ENCODE measurements at regions not wholly inside any gene's neighbourhood (a gene's known extent, or its start where the extent isn't known, plus 50 kb on each side); places are given as distances from the start of the nearest gene placed in this dataset.

GRCh38 chr14:73800970-73801515 lies 50.6 kb upstream of the PTGR2 start:
- H3K27ac Mint-ChIP-seq = no peak overlapping the region
- H3K36me3 Mint-ChIP-seq = no peaks in the 10 kb centered on the region
- no peaks in the 10 kb centered on the region for H3K4me1 Mint-ChIP-seq (ENCODE audit: low read depth in 2 of 2)
- no peak for ATAC-seq
- no peak overlapping the region for H3K4me3 Mint-ChIP-seq
- H3K9me3 Mint-ChIP-seq = no peaks in the 10 kb centered on the region
- DNase-seq (ENCODE audit: low spot score) = no peak
- H3K27me3 Mint-ChIP-seq = no peaks in the 10 kb centered on the region

- H3K27ac Mint-ChIP-seq = no peak overlapping the region
- no peaks in the 10 kb centered on the region for H3K36me3 Mint-ChIP-seq
- no peaks in the 10 kb centered on the region for H3K4me1 Mint-ChIP-seq (ENCODE audit: low read depth in 2 of 2)
- DNase-seq (ENCODE audit: low spot score) (peak; percentile 38), ATAC-seq (no peak)
- no peak overlapping the region for H3K4me3 Mint-ChIP-seq
- no peaks in the 10 kb centered on the region for H3K27me3 Mint-ChIP-seq
- H3K9me3 Mint-ChIP-seq = no peaks in the 10 kb centered on the region
Measured at GRCh38 chr14:73797543-73798265, 53.9 kb upstream of the PTGR2 start.

- H3K4me3 Mint-ChIP-seq = no peak overlapping the region
- H3K4me1 Mint-ChIP-seq (ENCODE audit: low read depth in 2 of 2) = no peaks in the 10 kb centered on the region
- no peaks in the 10 kb centered on the region for H3K36me3 Mint-ChIP-seq
- ATAC-seq = no peak
- no peaks in the 10 kb centered on the region for H3K27me3 Mint-ChIP-seq
- peak; percentile 31 for DNase-seq (ENCODE audit: low spot score)
- no peak overlapping the region for H3K27ac Mint-ChIP-seq
- H3K9me3 Mint-ChIP-seq = no peaks in the 10 kb centered on the region
Measured at GRCh38 chr14:73796893-73797542, 54.6 kb upstream of the PTGR2 start.

DNA sequence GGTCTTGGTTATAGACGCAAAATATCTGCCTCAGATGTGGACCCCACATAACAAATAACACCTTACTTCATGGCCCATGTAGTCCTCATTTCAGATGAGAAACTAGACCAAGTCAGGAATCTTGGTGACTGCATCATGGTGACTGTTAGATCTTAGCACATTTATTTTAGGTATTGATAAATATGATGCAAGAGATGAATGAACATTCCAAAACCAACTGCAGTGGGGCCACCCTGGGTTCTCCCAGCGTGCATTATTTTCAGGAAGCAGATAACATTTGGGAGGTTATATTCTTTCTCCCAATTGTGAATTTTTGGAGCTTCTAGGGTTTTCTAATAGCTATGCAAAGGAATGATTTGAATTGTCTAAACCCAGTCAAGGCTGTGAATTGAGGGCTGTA lies 55.2 kb upstream of the PTGR2 start:
- DNase-seq (ENCODE audit: low spot score) (no peak), ATAC-seq (no peak)
- H3K27ac Mint-ChIP-seq = no peak overlapping the region
- no peaks in the 10 kb centered on the region for H3K36me3 Mint-ChIP-seq
- no peaks in the 10 kb centered on the region for H3K27me3 Mint-ChIP-seq
- H3K9me3 Mint-ChIP-seq = no peaks in the 10 kb centered on the region
- H3K4me3 Mint-ChIP-seq = no peak overlapping the region
- H3K4me1 Mint-ChIP-seq (ENCODE audit: low read depth in 2 of 2) = no peaks in the 10 kb centered on the region

DNA sequence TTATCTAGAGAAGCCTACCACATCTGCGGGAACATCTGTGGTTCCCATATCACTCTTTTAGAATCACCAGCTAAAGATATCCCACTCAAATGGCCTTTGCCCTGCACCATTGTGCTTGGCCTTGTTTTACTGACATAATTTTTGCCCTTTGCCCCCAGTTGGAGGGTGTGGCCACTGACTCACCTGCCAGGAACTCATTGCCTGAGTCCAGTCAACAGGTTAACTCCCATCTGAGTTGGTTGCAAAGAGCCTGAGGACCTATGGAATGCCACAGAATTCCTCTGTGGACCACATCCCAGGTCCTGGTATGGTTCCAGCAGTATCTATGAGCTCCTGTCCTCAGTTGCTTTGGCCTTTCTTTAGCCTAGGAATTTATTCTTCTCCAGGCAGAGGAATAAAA lies 55.7 kb upstream of the PTGR2 start:
- Mint-ChIP-seq H3K27ac (no peak overlapping the region), H3K4me1 (ENCODE audit: low read depth in 2 of 2) (no peaks in the 10 kb centered on the region), H3K36me3 (no peaks in the 10 kb centered on the region), H3K4me3 (no peak overlapping the region), H3K9me3 (no peaks in the 10 kb centered on the region), H3K27me3 (no peaks in the 10 kb centered on the region)
- DNase-seq (ENCODE audit: low spot score) (peak; percentile 10), ATAC-seq (no peak)

DNA sequence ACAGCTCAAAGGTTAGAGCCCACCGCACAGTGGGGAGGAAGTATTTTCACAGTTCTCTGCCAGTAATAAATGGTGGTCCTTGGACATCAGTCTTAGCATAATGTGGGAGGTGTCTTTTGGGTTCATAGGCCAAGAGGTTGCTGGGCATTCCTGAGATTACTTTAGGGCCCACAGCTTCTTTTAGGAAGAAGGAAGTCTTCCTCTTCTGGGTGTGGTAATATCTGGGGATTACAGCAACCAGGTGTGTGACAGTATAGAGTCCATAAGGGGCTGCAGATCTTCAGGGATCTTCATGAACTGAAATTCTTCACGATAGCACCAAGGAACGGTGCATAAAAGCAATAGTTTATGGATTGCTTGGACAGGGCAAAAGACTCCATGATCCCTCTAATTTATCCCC lies 56.2 kb upstream of the PTGR2 start:
- H3K27me3 Mint-ChIP-seq = no peaks in the 10 kb centered on the region
- no peak for ATAC-seq

DNA sequence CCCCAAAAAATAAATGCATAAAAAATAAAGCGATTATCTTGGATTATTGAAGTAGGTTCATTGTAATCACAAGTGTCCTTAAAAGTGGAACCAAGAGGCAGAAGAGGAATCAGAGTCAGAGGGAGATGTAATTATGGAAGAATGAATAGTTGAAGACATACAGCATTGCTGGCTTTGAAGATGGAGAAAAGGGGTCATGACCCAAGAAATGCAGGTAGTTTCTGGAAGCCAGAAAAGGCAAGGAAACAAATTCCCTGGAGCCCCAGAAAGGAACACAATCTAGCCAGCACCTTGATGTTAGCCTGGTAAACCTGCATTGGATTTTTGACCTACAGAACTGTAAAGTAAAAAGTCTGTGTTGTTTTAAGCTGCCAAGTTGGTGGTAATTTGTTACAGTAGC lies 57.5 kb upstream of the PTGR2 start:
- Mint-ChIP-seq H3K4me1 (ENCODE audit: low read depth in 2 of 2) (peaks cover 2% of the 10 kb centered on the region in 2 donors), H3K9me3 (no peaks in the 10 kb centered on the region), H3K27ac (no peak overlapping the region), H3K27me3 (no peaks in the 10 kb centered on the region), H3K36me3 (no peaks in the 10 kb centered on the region), H3K4me3 (no peak overlapping the region)
- DNase-seq (ENCODE audit: low spot score) (no peak), ATAC-seq (no peak)

More for the DNA sequence above, 56.2 kb upstream of the PTGR2 start:
- DNase-seq (ENCODE audit: low spot score) = no peak
- Mint-ChIP-seq H3K36me3 (no peaks in the 10 kb centered on the region), H3K4me3 (no peak overlapping the region), H3K9me3 (no peaks in the 10 kb centered on the region), H3K4me1 (ENCODE audit: low read depth in 2 of 2) (no peaks in the 10 kb centered on the region), H3K27ac (no peak overlapping the region)

DNA sequence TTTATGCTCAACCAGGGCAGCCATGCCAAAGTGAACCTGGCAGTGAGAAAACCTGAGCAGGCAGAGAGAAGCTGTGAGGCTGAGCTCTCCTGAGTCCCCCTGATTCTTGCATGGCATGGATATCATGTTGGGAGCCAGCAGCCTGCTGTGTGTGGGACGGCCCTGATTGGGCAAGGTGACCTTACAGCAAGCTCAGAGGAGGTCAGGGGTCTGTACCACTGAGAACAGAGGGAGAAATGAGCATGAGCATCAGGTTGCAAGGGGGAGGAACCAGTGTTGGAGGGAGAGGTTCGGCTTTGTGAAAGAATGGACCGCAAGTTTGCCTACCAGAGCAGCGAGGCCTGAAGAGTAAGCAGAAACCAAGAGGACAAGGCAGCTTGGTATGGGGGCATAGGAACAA lies 59.1 kb upstream of the PTGR2 start:
- no peak for ATAC-seq

GRCh38 chr14:73789989-73790581 lies 61.5 kb upstream of the PTGR2 start:
- Mint-ChIP-seq H3K4me1 (ENCODE audit: low read depth in 2 of 2) (peaks cover 29 to 35% of the 10 kb centered on the region in 2 donors), H3K4me3 (no peak overlapping the region), H3K27me3 (no peaks in the 10 kb centered on the region), H3K36me3 (no peaks in the 10 kb centered on the region), H3K9me3 (no peaks in the 10 kb centered on the region), H3K27ac (peak overlapping the region in 1 of 2 donors; percentile 97)
- DNase-seq (ENCODE audit: low spot score) (peak; percentile 22), ATAC-seq (no peak)

More for the DNA sequence above, 59.1 kb upstream of the PTGR2 start:
- peak; percentile 6 for DNase-seq (ENCODE audit: low spot score)
- no peaks in the 10 kb centered on the region for H3K27me3 Mint-ChIP-seq
- H3K27ac Mint-ChIP-seq = no peak overlapping the region
- no peak overlapping the region for H3K4me3 Mint-ChIP-seq
- peaks cover 14 to 19% of the 10 kb centered on the region in 2 donors for H3K4me1 Mint-ChIP-seq (ENCODE audit: low read depth in 2 of 2)
- H3K9me3 Mint-ChIP-seq = no peaks in the 10 kb centered on the region
- no peaks in the 10 kb centered on the region for H3K36me3 Mint-ChIP-seq

- Mint-ChIP-seq H3K27ac (peak overlapping the region; percentile 91 to 97), H3K9me3 (no peaks in the 10 kb centered on the region), H3K36me3 (no peaks in the 10 kb centered on the region), H3K4me3 (peak overlapping the region; percentile 88), H3K27me3 (no peaks in the 10 kb centered on the region), H3K4me1 (ENCODE audit: low read depth in 2 of 2) (peaks cover 41 to 46% of the 10 kb centered on the region in 2 donors)
- ATAC-seq (no peak), DNase-seq (ENCODE audit: low spot score) (peak; percentile 5)
Measured at GRCh38 chr14:73788701-73789551, 62.7 kb upstream of the PTGR2 start.

DNA sequence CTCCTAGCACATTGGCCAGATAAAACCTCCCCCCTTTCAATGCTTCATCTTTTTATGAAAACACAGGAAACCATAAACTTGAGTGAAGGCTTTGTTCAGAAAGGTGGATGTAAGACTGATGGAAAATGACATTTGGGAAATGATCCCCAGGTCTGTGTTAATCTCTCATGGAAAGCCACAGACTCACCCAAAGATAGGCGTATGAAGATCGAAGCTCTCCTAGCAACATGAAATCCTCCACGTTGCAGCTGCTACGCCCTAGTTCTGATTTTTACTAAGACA lies 63.4 kb upstream of the PTGR2 start:
- Mint-ChIP-seq H3K9me3 (no peaks in the 10 kb centered on the region), H3K4me1 (ENCODE audit: low read depth in 2 of 2) (peaks cover 46 to 53% of the 10 kb centered on the region in 2 donors), H3K27me3 (no peaks in the 10 kb centered on the region), H3K4me3 (peak overlapping the region; percentile 88), H3K36me3 (no peaks in the 10 kb centered on the region), H3K27ac (peak overlapping the region; percentile 91 to 97)
- DNase-seq (ENCODE audit: low spot score) = no peak
- ATAC-seq = no peak

DNA sequence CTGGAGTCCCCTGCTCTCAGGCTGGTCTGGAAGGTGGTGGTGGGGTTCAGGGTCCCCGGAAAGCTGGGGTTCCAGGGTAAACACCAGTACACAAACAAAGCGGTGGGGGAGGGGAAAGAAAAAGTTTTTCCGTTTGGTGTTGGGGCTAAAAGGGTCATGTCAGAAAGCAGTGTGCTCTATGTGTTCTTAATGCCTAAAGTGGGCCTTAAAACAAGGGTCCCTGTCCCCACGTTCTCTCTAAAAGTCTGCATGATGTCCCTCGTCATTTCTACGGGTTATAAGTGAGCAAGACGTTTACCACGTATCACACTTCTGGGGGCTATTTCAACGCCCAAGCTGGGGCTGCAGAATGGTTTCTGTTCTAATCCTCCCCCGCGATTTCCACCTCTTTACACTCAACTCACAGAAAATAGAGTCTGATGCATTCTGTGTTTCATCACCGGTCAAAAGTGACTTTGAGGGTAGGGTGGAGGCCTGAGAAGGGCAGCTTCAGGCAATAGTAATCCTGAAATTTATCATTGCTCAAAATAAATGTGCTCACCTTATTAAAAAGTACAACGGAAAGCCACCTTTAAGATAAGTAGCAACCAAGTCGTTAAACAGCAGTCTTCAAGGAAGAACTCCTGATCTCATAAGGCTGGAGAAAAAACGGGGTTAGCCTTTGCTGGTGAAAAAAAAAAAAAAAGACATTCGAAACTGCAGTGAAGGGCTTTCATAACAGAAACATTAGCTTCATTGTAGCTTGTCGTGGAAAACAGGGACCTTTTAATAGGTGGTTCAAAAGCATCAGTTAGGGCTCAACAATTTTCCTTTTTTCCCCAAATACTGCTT lies 63.9 kb upstream of the PTGR2 start:
- Mint-ChIP-seq H3K27me3 (no peaks in the 10 kb centered on the region), H3K27ac (peak overlapping the region; percentile 91 to 97), H3K4me3 (peak overlapping the region; percentile 88), H3K4me1 (ENCODE audit: low read depth in 2 of 2) (peaks cover 52 to 59% of the 10 kb centered on the region in 2 donors), H3K36me3 (no peaks in the 10 kb centered on the region), H3K9me3 (no peaks in the 10 kb centered on the region)
- ATAC-seq (peak; percentile 51), DNase-seq (ENCODE audit: low spot score) (peak; percentile 66)

Measured in natural killer cell treated with Interleukin-12 subunit alpha and Interleukin-12 subunit beta and Interleukin-15 and Interleukin-18, amount 100 ng/mL, for 72 hours (primary cell).